A549 (cell line): ENCODE measurements at regions not wholly inside any gene's neighbourhood (a gene's known extent, or its start where the extent isn't known, plus 50 kb on each side); places are given as distances from the start of the nearest gene placed in this dataset.

Source experiments
- ATAC-seq, 2 experiments: fragments of 200-7000 bp in 1 of 2; fragments of >200 bp in 1 of 2; cut with Nextera tagmentation in 1 of 2; cut with Tn5 transposase in 1 of 2; 3 replicates each; pipeline versions ENCODE4 v1.8.0 to v1.9.1; 2018 to 2020; ENCODE audit warnings: mild to moderate bottlenecking in 1 of 2, moderate library complexity in 1 of 2
- CTCF ChIA-PET: fragments of 300-600 bp; sonication (Branson Sonifier 250); formaldehyde crosslinking; extraction: SDS; loops from one replicate; lab custom pipeline; 2021; ENCODE audit warnings: antibody characterized with exemption, inconsistent platforms; lab: Yijun Ruan, JAX
- POLR2A ChIA-PET: fragments of 350-600 bp; formaldehyde crosslinking; extraction: SDS; loops from one replicate; lab custom pipeline; 2021; ENCODE audit warnings: antibody characterized with exemption, inconsistent platforms; lab: Yijun Ruan, JAX
- DNase-seq, 2 experiments: peaks; one replicate each; pipeline versions ENCODE4 v3.0.0 to v3.0.0-alpha.2; 2011 to 2016; ENCODE audit warnings: low read depth in 1 of 2, low spot score in 1 of 2
- FAIRE-seq: peaks from 2 replicates; lab custom pipeline; 2011; peaks lifted over from hg19 to GRCh38; lab: Jason Lieb, UNC
- H3K27ac ChIP-seq, 2 experiments: fragments of >200 bp; sonication (Bioruptor Twin); formaldehyde crosslinking; 3 replicates each; pipeline ENCODE4 v1.5.1; 2016 to 2017
- H3K4me1 ChIP-seq: fragments of >200 bp; sonication (Bioruptor Twin); formaldehyde crosslinking; 3 replicates; pipeline ENCODE4 v1.6.1; 2016
- H3K4me2 ChIP-seq: fragments of >200 bp; sonication (Bioruptor Twin); formaldehyde crosslinking; 3 replicates; pipeline ENCODE4 v1.6.1; 2016
- H3K4me3 ChIP-seq: fragments of >200 bp; sonication (Bioruptor Twin); formaldehyde crosslinking; 3 replicates; pipeline ENCODE4 v1.5.1; 2016
- H3K9me3 ChIP-seq: fragments of >200 bp; sonication (Bioruptor Twin); formaldehyde crosslinking; 3 replicates; pipeline ENCODE4 v1.6.1; 2016
- CEBPB ChIP-seq, 2 experiments: fragments of >200 bp in 1 of 2; sonication (Bioruptor Twin) in 1 of 2; formaldehyde crosslinking in 1 of 2; IDR thresholded peaks; 2 replicates each; pipeline ENCODE4 v1.6.1; 2012 to 2016
- EP300 ChIP-seq, 2 experiments: fragments of >200 bp; sonication (Bioruptor Twin); formaldehyde crosslinking; IDR thresholded peaks; 2 replicates in 1 of 2; 3 replicates in 1 of 2; pipeline ENCODE4 v1.6.1; 2016 to 2017
- ESRRA ChIP-seq: fragments of 150-350 bp; IDR thresholded peaks from 2 replicates; pipeline ENCODE4 v1.6.1; 2014; ENCODE audit warnings: mild to moderate bottlenecking, low read length, borderline replicate concordance
- GATA3 ChIP-seq: IDR thresholded peaks from 2 replicates; pipeline ENCODE4 v1.6.1; 2012; ENCODE audit warnings: borderline replicate concordance
- HOXB13 ChIP-seq: fragments of 250-450 bp; sonication (Bioruptor Pico); IDR thresholded peaks from 2 replicates; pipeline ENCODE4 v1.5.0; 2020; ENCODE audit warnings: low read depth, mild to moderate bottlenecking, moderate library complexity
- KDM5A ChIP-seq: fragments of 200-600 bp; sonication (generic); IDR thresholded peaks from 2 replicates; pipeline ENCODE4 v1.6.1; 2016; ENCODE audit warnings: antibody characterized with exemption, mild to moderate bottlenecking
- MAZ ChIP-seq: fragments of 150-350 bp; IDR thresholded peaks from 2 replicates; pipeline ENCODE4 v1.6.1; 2014; ENCODE audit warnings: antibody characterized with exemption, low read depth, low read length, borderline replicate concordance
- NPAS2 ChIP-seq: fragments of 250-450 bp; sonication (Bioruptor Pico); IDR thresholded peaks from 2 replicates; pipeline ENCODE4 v1.8.0; 2022; ENCODE audit warnings: mild to moderate bottlenecking, moderate library complexity, borderline replicate concordance
- PHF8 ChIP-seq: fragments of 200-600 bp; sonication (generic); IDR thresholded peaks from 2 replicates; pipeline ENCODE4 v1.6.1; 2016; ENCODE audit warnings: low read depth, mild to moderate bottlenecking, antibody characterized with exemption, moderate library complexity, borderline replicate concordance
- RAD21 ChIP-seq, 2 experiments: fragments of >200 bp in 1 of 2; sonication (Bioruptor Twin) in 1 of 2; formaldehyde crosslinking in 1 of 2; IDR thresholded peaks in 1 of 2; conservative IDR thresholded peaks in 1 of 2; 2 replicates in 1 of 2; 3 replicates in 1 of 2; pipeline ENCODE4 v1.6.1; 2012 to 2018; ENCODE audit warnings: inconsistent platforms in 1 of 2
- RNF2 ChIP-seq: fragments of 200-600 bp; sonication (generic); IDR thresholded peaks from 2 replicates; pipeline ENCODE4 v1.6.1; 2016; ENCODE audit warnings: low read depth, mild to moderate bottlenecking, antibody characterized with exemption, moderate library complexity, borderline replicate concordance
- TP53 ChIP-seq: fragments of 250-450 bp; sonication (Bioruptor Pico); IDR thresholded peaks from 2 replicates; pipeline ENCODE4 v1.5.0; 2021; ENCODE audit warnings: mild to moderate bottlenecking, moderate library complexity
- ZC3H11A ChIP-seq: fragments of 450-650 bp; IDR thresholded peaks from 2 replicates; pipeline ENCODE4 v1.6.1; 2014; ENCODE audit warnings: antibody characterized with exemption, mild to moderate bottlenecking
- WGBS: methylation state at CpG from one replicate; pipeline ENCODE4 v1.1.6; 2017; ENCODE audit errors: missing lambda C conversion rate; 5-methylcytosine and 5-hydroxymethylcytosine counted together
- TF ChIP-seq, protein P1 (sequence below): fragments of 150-350 bp; IDR thresholded peaks from 2 replicates; pipeline ENCODE4 v1.6.1; 2014; ENCODE audit warnings: low read depth, mild to moderate bottlenecking, low read length
- TF ChIP-seq, protein P2 (sequence below): fragments of >200 bp; sonication (Bioruptor Twin); formaldehyde crosslinking; IDR thresholded peaks from 2 replicates; pipeline ENCODE4 v1.6.1; 2016
- TF ChIP-seq, protein P3 (sequence below): fragments of 450-650 bp; IDR thresholded peaks from 2 replicates; pipeline ENCODE4 v1.6.1; 2014; ENCODE audit warnings: antibody characterized with exemption
- TF ChIP-seq, protein P4 (sequence below): fragments of >200 bp; sonication (Bioruptor Twin); formaldehyde crosslinking; IDR thresholded peaks from 3 replicates; pipeline ENCODE4 v1.6.1; 2016
- TF ChIP-seq, protein P5 (sequence below): IDR thresholded peaks from 2 replicates; pipeline ENCODE4 v1.6.1; 2012; ENCODE audit warnings: low read depth, borderline replicate concordance
- TF ChIP-seq, protein P6 (sequence below): fragments of 250-450 bp; sonication (Bioruptor Pico); IDR thresholded peaks from 2 replicates; pipeline ENCODE4 v1.5.0; 2020; ENCODE audit warnings: low read depth, mild to moderate bottlenecking, moderate library complexity
- TF ChIP-seq, protein P7 (sequence below): fragments of >200 bp; sonication (Bioruptor Twin); formaldehyde crosslinking; IDR thresholded peaks from 3 replicates; pipeline ENCODE4 v1.5.1; 2016
- TF ChIP-seq, protein P8 (sequence below): fragments of 250-450 bp; sonication (Bioruptor Pico); IDR thresholded peaks from 2 replicates; pipeline ENCODE4 v1.5.0; 2021; ENCODE audit warnings: mild to moderate bottlenecking, moderate library complexity, borderline replicate concordance
- TF ChIP-seq, protein P9 (sequence below): IDR thresholded peaks from 2 replicates; pipeline ENCODE4 v1.6.1; 2012

DNA sequence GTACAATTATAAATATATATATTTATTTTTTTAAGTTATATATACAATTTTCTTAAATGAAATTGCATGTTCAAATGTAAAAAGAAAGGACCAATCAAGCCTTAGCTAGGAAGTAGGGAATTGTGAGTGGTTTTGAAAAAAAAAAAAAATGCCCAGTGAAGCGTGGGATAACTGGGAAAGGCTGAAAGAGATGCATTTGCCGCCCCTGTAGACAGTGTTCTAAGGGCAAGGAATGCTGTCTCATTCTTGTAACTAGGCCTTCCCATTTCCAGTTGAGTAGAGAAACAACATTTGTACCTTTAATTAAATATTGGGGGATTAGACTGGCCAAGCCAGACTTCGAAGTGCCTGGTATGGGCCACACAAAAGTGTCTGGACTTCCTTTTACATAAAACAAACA, 430.1 kb upstream of the SLC35B3 start:
- no peak overlapping the region for H3K4me2 ChIP-seq
- H3K27ac ChIP-seq = no peak overlapping the region
- no peaks in the 10 kb centered on the region for H3K9me3 ChIP-seq
- ATAC-seq (no peak), FAIRE-seq (no peak), DNase-seq (no peak)
- no peaks in the 10 kb centered on the region for H3K4me1 ChIP-seq
- POLR2A ChIA-PET = no interaction called here
- 27% methylated on average over 3 of the region's 3 CpGs for WGBS
- CTCF ChIA-PET = no interaction called here
- no peak for TF ChIP-seq RAD21 (conservative IDR thresholded peaks at IDR 0.05 in 1 of 2, IDR thresholded peaks at IDR 0.05 in 1 of 2)
- TF ChIP-seq, protein P1, sequence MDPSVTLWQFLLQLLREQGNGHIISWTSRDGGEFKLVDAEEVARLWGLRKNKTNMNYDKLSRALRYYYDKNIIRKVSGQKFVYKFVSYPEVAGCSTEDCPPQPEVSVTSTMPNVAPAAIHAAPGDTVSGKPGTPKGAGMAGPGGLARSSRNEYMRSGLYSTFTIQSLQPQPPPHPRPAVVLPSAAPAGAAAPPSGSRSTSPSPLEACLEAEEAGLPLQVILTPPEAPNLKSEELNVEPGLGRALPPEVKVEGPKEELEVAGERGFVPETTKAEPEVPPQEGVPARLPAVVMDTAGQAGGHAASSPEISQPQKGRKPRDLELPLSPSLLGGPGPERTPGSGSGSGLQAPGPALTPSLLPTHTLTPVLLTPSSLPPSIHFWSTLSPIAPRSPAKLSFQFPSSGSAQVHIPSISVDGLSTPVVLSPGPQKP = no peak
- TF ChIP-seq HOXB13 (CRISPR knock-in tag) = no peak
- no peak for TF ChIP-seq CEBPB (IDR thresholded peaks at IDR 0.05)
- TF ChIP-seq PHF8 = no peak
- TF ChIP-seq, protein P2, sequence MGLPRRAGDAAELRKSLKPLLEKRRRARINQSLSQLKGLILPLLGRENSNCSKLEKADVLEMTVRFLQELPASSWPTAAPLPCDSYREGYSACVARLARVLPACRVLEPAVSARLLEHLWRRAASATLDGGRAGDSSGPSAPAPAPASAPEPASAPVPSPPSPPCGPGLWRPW = no peak
- TF ChIP-seq, protein P3, sequence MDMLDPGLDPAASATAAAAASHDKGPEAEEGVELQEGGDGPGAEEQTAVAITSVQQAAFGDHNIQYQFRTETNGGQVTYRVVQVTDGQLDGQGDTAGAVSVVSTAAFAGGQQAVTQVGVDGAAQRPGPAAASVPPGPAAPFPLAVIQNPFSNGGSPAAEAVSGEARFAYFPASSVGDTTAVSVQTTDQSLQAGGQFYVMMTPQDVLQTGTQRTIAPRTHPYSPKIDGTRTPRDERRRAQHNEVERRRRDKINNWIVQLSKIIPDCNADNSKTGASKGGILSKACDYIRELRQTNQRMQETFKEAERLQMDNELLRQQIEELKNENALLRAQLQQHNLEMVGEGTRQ = no peak
- no peak for TF ChIP-seq EP300 (IDR thresholded peaks at IDR 0.05)
- TF ChIP-seq MAZ = no peak
- TF ChIP-seq ESRRA = no peak
- TF ChIP-seq, protein P4, sequence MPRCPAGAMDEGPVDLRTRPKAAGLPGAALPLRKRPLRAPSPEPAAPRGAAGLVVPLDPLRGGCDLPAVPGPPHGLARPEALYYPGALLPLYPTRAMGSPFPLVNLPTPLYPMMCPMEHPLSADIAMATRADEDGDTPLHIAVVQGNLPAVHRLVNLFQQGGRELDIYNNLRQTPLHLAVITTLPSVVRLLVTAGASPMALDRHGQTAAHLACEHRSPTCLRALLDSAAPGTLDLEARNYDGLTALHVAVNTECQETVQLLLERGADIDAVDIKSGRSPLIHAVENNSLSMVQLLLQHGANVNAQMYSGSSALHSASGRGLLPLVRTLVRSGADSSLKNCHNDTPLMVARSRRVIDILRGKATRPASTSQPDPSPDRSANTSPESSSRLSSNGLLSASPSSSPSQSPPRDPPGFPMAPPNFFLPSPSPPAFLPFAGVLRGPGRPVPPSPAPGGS = no peak
- TF ChIP-seq, protein P5, sequence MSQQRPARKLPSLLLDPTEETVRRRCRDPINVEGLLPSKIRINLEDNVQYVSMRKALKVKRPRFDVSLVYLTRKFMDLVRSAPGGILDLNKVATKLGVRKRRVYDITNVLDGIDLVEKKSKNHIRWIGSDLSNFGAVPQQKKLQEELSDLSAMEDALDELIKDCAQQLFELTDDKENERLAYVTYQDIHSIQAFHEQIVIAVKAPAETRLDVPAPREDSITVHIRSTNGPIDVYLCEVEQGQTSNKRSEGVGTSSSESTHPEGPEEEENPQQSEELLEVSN = no peak
- TF ChIP-seq, protein P6, sequence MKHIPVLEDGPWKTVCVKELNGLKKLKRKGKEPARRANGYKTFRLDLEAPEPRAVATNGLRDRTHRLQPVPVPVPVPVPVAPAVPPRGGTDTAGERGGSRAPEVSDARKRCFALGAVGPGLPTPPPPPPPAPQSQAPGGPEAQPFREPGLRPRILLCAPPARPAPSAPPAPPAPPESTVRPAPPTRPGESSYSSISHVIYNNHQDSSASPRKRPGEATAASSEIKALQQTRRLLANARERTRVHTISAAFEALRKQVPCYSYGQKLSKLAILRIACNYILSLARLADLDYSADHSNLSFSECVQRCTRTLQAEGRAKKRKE (CRISPR knock-in tag) = no peak
- TF ChIP-seq, protein P7, sequence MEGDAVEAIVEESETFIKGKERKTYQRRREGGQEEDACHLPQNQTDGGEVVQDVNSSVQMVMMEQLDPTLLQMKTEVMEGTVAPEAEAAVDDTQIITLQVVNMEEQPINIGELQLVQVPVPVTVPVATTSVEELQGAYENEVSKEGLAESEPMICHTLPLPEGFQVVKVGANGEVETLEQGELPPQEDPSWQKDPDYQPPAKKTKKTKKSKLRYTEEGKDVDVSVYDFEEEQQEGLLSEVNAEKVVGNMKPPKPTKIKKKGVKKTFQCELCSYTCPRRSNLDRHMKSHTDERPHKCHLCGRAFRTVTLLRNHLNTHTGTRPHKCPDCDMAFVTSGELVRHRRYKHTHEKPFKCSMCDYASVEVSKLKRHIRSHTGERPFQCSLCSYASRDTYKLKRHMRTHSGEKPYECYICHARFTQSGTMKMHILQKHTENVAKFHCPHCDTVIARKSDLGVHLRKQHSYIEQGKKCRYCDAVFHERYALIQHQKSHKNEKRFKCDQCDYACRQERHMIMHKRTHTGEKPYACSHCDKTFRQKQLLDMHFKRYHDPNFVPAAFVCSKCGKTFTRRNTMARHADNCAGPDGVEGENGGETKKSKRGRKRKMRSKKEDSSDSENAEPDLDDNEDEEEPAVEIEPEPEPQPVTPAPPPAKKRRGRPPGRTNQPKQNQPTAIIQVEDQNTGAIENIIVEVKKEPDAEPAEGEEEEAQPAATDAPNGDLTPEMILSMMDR = no peak
- no peak for TF ChIP-seq NPAS2
- no peak overlapping the region for H3K4me3 ChIP-seq

DNA sequence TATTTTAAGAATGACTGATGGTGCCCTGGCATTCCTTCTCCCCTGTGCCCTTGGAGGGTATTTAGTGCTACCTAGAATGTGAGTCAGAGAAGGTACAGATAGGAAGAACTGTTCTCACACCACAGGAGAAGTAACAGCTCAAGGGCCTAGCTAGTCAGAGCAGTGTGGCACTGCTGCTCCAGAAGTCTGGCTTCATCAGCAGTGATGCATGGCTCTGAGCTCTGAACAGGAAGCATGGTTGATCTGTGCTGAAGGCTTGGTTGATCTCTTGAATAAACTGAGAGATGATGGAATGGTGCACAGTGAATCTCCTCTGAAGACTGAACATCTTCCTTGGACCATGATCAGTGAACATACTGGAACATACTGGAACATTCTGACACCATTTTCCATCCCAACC, 425.3 kb upstream of the SLC35B3 start:
- FAIRE-seq (no peak), ATAC-seq (no peak), DNase-seq (no peak)
- Histone ChIP-seq H3K9me3 (no peaks in the 10 kb centered on the region), H3K4me2 (no peak overlapping the region), H3K27ac (no peak overlapping the region), H3K4me1 (no peaks in the 10 kb centered on the region), H3K4me3 (no peak overlapping the region)
- TF ChIP-seq, protein P7 = no peak
- TF ChIP-seq KDM5A = no peak
- TF ChIP-seq TP53 (CRISPR knock-in tag) = no peak
- TF ChIP-seq, protein P8, sequence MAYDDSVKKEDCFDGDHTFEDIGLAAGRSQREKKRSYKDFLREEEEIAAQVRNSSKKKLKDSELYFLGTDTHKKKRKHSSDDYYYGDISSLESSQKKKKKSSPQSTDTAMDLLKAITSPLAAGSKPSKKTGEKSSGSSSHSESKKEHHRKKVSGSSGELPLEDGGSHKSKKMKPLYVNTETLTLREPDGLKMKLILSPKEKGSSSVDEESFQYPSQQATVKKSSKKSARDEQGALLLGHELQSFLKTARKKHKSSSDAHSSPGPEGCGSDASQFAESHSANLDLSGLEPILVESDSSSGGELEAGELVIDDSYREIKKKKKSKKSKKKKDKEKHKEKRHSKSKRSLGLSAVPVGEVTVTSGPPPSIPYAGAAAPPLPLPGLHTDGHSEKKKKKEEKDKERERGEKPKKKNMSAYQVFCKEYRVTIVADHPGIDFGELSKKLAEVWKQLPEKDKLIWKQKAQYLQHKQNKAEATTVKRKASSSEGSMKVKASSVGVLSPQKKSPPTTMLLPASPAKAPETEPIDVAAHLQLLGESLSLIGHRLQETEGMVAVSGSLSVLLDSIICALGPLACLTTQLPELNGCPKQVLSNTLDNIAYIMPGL (CRISPR knock-in tag) = no peak
- no peak for TF ChIP-seq GATA3
- no peak for TF ChIP-seq ZC3H11A
- TF ChIP-seq RNF2 = no peak
- TF ChIP-seq, protein P9, sequence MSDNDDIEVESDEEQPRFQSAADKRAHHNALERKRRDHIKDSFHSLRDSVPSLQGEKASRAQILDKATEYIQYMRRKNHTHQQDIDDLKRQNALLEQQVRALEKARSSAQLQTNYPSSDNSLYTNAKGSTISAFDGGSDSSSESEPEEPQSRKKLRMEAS = no peak
- TF ChIP-seq, protein P2 = no peak
- no peak for TF ChIP-seq RAD21 (conservative IDR thresholded peaks at IDR 0.05 in 1 of 2, IDR thresholded peaks at IDR 0.05 in 1 of 2)
- CTCF ChIA-PET = no interaction called here
- POLR2A ChIA-PET = no interaction called here
